HAP-1 (cell line): ENCODE measurements at regions not wholly inside any gene's neighbourhood (a gene's known extent, or its start where the extent isn't known, plus 50 kb on each side); places are given as distances from the start of the nearest gene placed in this dataset.
A peak's percentile ranks its signal among the peaks of the same experiment; 100 is the strongest.

Experiments used
- DNase-seq, 2 experiments: peaks; one replicate each; pipeline ENCODE4 v3.0.0-alpha.2; 2016 to 2020; ENCODE audit warnings: low spot score in 2 of 2
- H3K27me3 ChIP-seq: fragments of 250-450 bp; sonication (Bioruptor Pico); 2 replicates; pipeline ENCODE4 v1.5.1; 2020; ENCODE audit warnings: low read depth, mild to moderate bottlenecking, moderate library complexity
- H3K36me3 ChIP-seq: fragments of 250-450 bp; sonication (Bioruptor Pico); replicated peaks from 2 replicates; pipeline ENCODE4 v1.5.1; 2020; ENCODE audit warnings: mild to moderate bottlenecking
- H3K4me1 ChIP-seq: fragments of 250-450 bp; sonication (Bioruptor Pico); 2 replicates; pipeline ENCODE4 v1.5.1; 2020; ENCODE audit warnings: mild to moderate bottlenecking
- H3K4me3 ChIP-seq: fragments of 250-450 bp; sonication (Bioruptor Pico); 2 replicates; pipeline ENCODE4 v1.5.1; 2020; ENCODE audit warnings: mild to moderate bottlenecking, moderate library complexity
- H3K9me3 ChIP-seq: fragments of 250-450 bp; sonication (Bioruptor Pico); 2 replicates; pipeline ENCODE4 v1.5.1; 2020; ENCODE audit warnings: mild to moderate bottlenecking, moderate library complexity
- in situ Hi-C: fragments of 300-500 bp; cut with MboI; formaldehyde crosslinking; loops from 3 replicates; pipeline ENCODE4 v1.14.3; 2020; ENCODE audit warnings: low sequenced_read_pairs, inconsistent platforms, mixed read lengths

GRCh38 chr6:25035512-25036435 lies 100.0 kb upstream of the RIPOR2 start:
- no peak overlapping the region for H3K4me3 ChIP-seq
- H3K27me3 ChIP-seq = no peaks in the 10 kb centered on the region
- DNase-seq = no peak
- in situ Hi-C loops = no loop called here
- H3K9me3 ChIP-seq = no peaks in the 10 kb centered on the region
- H3K36me3 ChIP-seq = no peaks in the 10 kb centered on the region
- no peaks in the 10 kb centered on the region; the same call in 1 of the 2 replicates for H3K4me1 ChIP-seq

GRCh38 chr6:25036461-25036860 lies 100.7 kb upstream of the RIPOR2 start:
- H3K4me3 ChIP-seq = no peak overlapping the region
- H3K36me3 ChIP-seq = no peaks in the 10 kb centered on the region
- no peaks in the 10 kb centered on the region; the same call in 1 of the 2 replicates for H3K4me1 ChIP-seq
- H3K9me3 ChIP-seq = no peaks in the 10 kb centered on the region
- no peaks in the 10 kb centered on the region for H3K27me3 ChIP-seq
- no peak for DNase-seq
- in situ Hi-C loops = no loop called here

GRCh38 chr6:25038300-25038699 lies 102.5 kb upstream of the RIPOR2 start:
- in situ Hi-C loops = no loop called here
- no peaks in the 10 kb centered on the region for H3K9me3 ChIP-seq
- no peak overlapping the region for H3K4me3 ChIP-seq

GRCh38 chr6:25038999-25039398 lies 103.2 kb upstream of the RIPOR2 start:
- Histone ChIP-seq H3K27me3 (no peaks in the 10 kb centered on the region), H3K4me3 (no peak overlapping the region), H3K36me3 (no peaks in the 10 kb centered on the region), H3K9me3 (no peaks in the 10 kb centered on the region), H3K4me1 (no peaks in the 10 kb centered on the region; the same call in 1 of the 2 replicates)
- in situ Hi-C loops = no loop called here
- DNase-seq = no peak

More at GRCh38 chr6:25038300-25038699, 102.5 kb upstream of the RIPOR2 start:
- Histone ChIP-seq H3K27me3 (no peaks in the 10 kb centered on the region), H3K36me3 (no peaks in the 10 kb centered on the region), H3K4me1 (no peaks in the 10 kb centered on the region; the same call in 1 of the 2 replicates)
- DNase-seq = no peak

- no peak for DNase-seq
Observed at GRCh38 chr6:25041485-25042035, 105.8 kb upstream of the RIPOR2 start.

GRCh38 chr6:25042036-25042521 lies 106.3 kb upstream of the RIPOR2 start:
- in situ Hi-C loops = no loop called here
- H3K4me3 ChIP-seq = no peak overlapping the region

More at GRCh38 chr6:25041485-25042035, 105.8 kb upstream of the RIPOR2 start:
- Histone ChIP-seq H3K36me3 (no peaks in the 10 kb centered on the region), H3K9me3 (no peaks in the 10 kb centered on the region), H3K4me1 (no peaks in the 10 kb centered on the region; the same call in 1 of the 2 replicates), H3K27me3 (no peaks in the 10 kb centered on the region), H3K4me3 (no peak overlapping the region)
- in situ Hi-C loops = no loop called here

GRCh38 chr6:25042536-25042935 lies 106.8 kb upstream of the RIPOR2 start:
- in situ Hi-C loops = no loop called here
- H3K4me3 ChIP-seq = no peak overlapping the region
- DNase-seq = no peak

More at GRCh38 chr6:25042036-25042521, 106.3 kb upstream of the RIPOR2 start:
- Histone ChIP-seq H3K36me3 (no peaks in the 10 kb centered on the region), H3K9me3 (no peaks in the 10 kb centered on the region), H3K27me3 (no peaks in the 10 kb centered on the region), H3K4me1 (no peaks in the 10 kb centered on the region; the same call in 1 of the 2 replicates)
- DNase-seq = no peak

GRCh38 chr6:25042984-25043725 lies 107.4 kb upstream of the RIPOR2 start:
- Histone ChIP-seq H3K4me1 (no peaks in the 10 kb centered on the region), H3K9me3 (no peaks in the 10 kb centered on the region), H3K4me3 (no peak overlapping the region), H3K36me3 (no peaks in the 10 kb centered on the region), H3K27me3 (no peaks in the 10 kb centered on the region)
- in situ Hi-C loops = no loop called here
- DNase-seq = no peak

More at GRCh38 chr6:25042536-25042935, 106.8 kb upstream of the RIPOR2 start:
- Histone ChIP-seq H3K4me1 (no peaks in the 10 kb centered on the region), H3K36me3 (no peaks in the 10 kb centered on the region), H3K9me3 (no peaks in the 10 kb centered on the region), H3K27me3 (no peaks in the 10 kb centered on the region)

GRCh38 chr6:25043892-25044291 lies 108.1 kb upstream of the RIPOR2 start:
- no peak for DNase-seq
- Histone ChIP-seq H3K4me3 (no peak overlapping the region), H3K4me1 (no peaks in the 10 kb centered on the region), H3K36me3 (no peaks in the 10 kb centered on the region), H3K9me3 (no peaks in the 10 kb centered on the region), H3K27me3 (no peaks in the 10 kb centered on the region)
- in situ Hi-C loops = no loop called here

- H3K4me3 ChIP-seq = no peak overlapping the region
- in situ Hi-C loops = no loop called here
- H3K27me3 ChIP-seq = no peaks in the 10 kb centered on the region
- H3K36me3 ChIP-seq = no peaks in the 10 kb centered on the region
- H3K4me1 ChIP-seq = peaks cover 3% of the 10 kb centered on the region; the same call in 1 of the 2 replicates
- no peaks in the 10 kb centered on the region for H3K9me3 ChIP-seq
- no peak for DNase-seq
Observed at GRCh38 chr6:25046942-25047341, 111.2 kb upstream of the RIPOR2 start.

- H3K36me3 ChIP-seq = no peaks in the 10 kb centered on the region
- H3K9me3 ChIP-seq = no peaks in the 10 kb centered on the region
- no peak overlapping the region for H3K4me3 ChIP-seq
- peaks cover 6% of the 10 kb centered on the region; the same call in 1 of the 2 replicates for H3K4me1 ChIP-seq
- peak; percentile 20 for DNase-seq
- H3K27me3 ChIP-seq = no peaks in the 10 kb centered on the region
- in situ Hi-C loops = loop anchor here (25.0 kb wide), 1 partner anchor 188 kb away; no protein-coding TSS in a partner anchor
Observed at GRCh38 chr6:25050356-25050755, 114.6 kb upstream of the RIPOR2 start.

GRCh38 chr6:25051083-25051482 lies 115.3 kb upstream of the RIPOR2 start:
- no peaks in the 10 kb centered on the region for H3K36me3 ChIP-seq
- peaks cover 6% of the 10 kb centered on the region; the same call in 1 of the 2 replicates for H3K4me1 ChIP-seq
- DNase-seq = no peak
- in situ Hi-C loops = loop anchor here (25.0 kb wide), 1 partner anchor 189 kb away; no protein-coding TSS in a partner anchor
- no peaks in the 10 kb centered on the region for H3K9me3 ChIP-seq
- H3K4me3 ChIP-seq = no peak overlapping the region
- H3K27me3 ChIP-seq = no peaks in the 10 kb centered on the region

- peaks cover 6% of the 10 kb centered on the region; the same call in 1 of the 2 replicates for H3K4me1 ChIP-seq
- no peak overlapping the region for H3K4me3 ChIP-seq
- no peaks in the 10 kb centered on the region for H3K27me3 ChIP-seq
- H3K36me3 ChIP-seq = no peaks in the 10 kb centered on the region
- in situ Hi-C loops = loop anchor here (25.0 kb wide), 1 partner anchor 190 kb away; no protein-coding TSS in a partner anchor
- no peak for DNase-seq
- no peaks in the 10 kb centered on the region for H3K9me3 ChIP-seq
Observed at GRCh38 chr6:25052181-25052580, 116.4 kb upstream of the RIPOR2 start.
